ENCODE measurements at regions not wholly inside any gene's neighbourhood (a gene's known extent, or its start where the extent isn't known, plus 50 kb on each side); places are given as distances from the start of the nearest gene placed in this dataset.

DNA sequence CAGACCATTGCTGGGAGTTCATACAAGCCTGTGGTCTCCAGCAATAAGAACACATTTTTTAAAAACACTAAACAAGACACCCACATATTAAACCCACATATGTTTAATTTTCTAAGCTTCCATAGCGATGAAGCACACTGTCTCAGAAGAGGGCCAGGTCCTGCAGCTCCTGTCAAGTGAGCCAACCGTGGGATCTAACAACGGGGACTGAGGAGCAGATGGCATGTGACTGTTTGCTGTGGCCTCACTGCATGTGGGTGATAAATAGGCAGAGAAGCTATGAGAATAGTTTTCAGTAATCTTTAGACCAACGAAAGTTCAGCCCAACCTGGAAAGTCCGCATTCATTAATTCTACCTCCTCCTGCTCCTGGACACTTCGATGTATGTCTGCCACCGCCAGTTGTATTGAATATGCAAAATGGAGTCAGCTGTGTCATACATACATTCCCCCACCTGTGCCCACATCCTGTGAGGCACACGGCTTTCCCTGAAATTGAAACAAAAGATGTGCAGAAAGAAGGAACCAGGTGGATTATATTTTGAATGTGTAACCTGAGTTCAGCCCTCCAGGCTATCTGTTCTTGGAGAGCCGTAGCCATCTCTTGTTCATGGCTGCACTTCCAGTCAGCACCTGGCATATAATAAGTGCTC lies 88.2 kb downstream of the MIS18A start:
- no peaks in the 10 kb centered on the region for H3K9me3 ChIP-seq (ENCODE audit: low read depth, low read length, poor library complexity, severe bottlenecking)
- TF ChIP-seq EZH2 (IDR thresholded peaks at IDR 0.05; ENCODE audit: borderline replicate concordance, low read depth, low read length, poor library complexity, severe bottlenecking): no peak
- BruUV-seq (replicated peaks): no TSS peak
- H3K4me3 ChIP-seq (ENCODE audit: low read depth, low read length, poor library complexity, severe bottlenecking): no peak overlapping the region
- ChIA-PET CTCF (no interaction called here), POLR2A (ENCODE audit: low non-redundant PET) (no interaction called here)
- no peak overlapping the region for H3K27ac ChIP-seq (ENCODE audit: low read depth, low read length, poor library complexity, severe bottlenecking)
- no peaks in the 10 kb centered on the region for H3K36me3 ChIP-seq (ENCODE audit: insufficient read depth, low read length, poor library complexity, severe bottlenecking)
- H3K4me1 ChIP-seq (ENCODE audit: insufficient read depth, low read length, poor library complexity, severe bottlenecking): no peaks in the 10 kb centered on the region
- DNase-seq (ENCODE audit: low spot score): no peak
- peaks cover 46% of the 10 kb centered on the region for H3K27me3 ChIP-seq (replicated peaks; ENCODE audit: insufficient read depth, low read depth, low read length, poor library complexity)
- intact Hi-C loops (cut with micrococcal nuclease; ENCODE audit: unreplicated experiment): no loop called here

DNA sequence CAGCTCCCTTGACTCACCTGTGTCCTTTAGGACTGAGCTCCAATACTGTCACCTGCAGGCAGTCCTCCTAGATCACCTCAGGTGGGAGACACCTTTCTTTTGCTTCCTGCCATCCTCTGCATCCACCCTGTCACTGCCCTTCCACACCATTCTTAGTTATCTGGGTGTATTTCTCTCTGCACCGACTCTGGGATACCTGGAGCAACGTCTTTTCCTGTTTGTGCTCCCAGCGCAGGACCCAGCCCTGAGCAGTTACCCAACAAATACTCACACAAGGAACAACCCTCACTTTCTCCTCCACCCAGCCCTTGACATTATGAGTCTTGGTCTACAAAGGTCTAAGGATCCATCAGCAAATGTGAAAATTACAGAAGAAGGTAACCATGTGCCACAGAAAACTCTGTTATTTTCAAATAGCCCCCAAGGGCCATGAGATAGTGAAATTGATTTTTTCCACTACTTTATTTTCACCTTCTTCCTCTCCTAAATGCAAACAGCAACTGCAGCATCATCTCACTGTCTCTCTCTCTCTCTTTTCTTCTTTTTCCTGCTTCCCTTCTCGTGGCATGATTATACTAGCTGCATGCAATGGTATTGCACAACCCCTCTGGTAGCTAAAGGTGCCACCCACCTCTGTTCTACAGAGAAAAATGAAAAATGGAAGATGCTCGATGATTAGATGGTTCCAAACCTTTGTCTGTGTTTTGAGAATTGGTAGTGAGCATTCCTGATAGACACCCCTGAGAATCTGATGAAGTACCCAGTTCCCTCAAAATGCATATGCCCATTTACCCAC lies 89.0 kb downstream of the MIS18A start:
- DNase-seq (ENCODE audit: low spot score): no peak

GRCh38 chr21:32186804-32187203 lies 92.0 kb downstream of the MIS18A start:
- POLR2A ChIA-PET (ENCODE audit: low non-redundant PET): no interaction called here
- intact Hi-C loops (cut with micrococcal nuclease; ENCODE audit: unreplicated experiment): no loop called here
- TF ChIP-seq EZH2 (IDR thresholded peaks at IDR 0.05; ENCODE audit: borderline replicate concordance, low read depth, low read length, poor library complexity, severe bottlenecking): no peak
- TF ChIP-seq, protein P1, sequence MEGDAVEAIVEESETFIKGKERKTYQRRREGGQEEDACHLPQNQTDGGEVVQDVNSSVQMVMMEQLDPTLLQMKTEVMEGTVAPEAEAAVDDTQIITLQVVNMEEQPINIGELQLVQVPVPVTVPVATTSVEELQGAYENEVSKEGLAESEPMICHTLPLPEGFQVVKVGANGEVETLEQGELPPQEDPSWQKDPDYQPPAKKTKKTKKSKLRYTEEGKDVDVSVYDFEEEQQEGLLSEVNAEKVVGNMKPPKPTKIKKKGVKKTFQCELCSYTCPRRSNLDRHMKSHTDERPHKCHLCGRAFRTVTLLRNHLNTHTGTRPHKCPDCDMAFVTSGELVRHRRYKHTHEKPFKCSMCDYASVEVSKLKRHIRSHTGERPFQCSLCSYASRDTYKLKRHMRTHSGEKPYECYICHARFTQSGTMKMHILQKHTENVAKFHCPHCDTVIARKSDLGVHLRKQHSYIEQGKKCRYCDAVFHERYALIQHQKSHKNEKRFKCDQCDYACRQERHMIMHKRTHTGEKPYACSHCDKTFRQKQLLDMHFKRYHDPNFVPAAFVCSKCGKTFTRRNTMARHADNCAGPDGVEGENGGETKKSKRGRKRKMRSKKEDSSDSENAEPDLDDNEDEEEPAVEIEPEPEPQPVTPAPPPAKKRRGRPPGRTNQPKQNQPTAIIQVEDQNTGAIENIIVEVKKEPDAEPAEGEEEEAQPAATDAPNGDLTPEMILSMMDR (conservative IDR thresholded peaks at IDR 0.05; ENCODE audit: low read depth, low read length): no peak
- Histone ChIP-seq H3K36me3 (ENCODE audit: insufficient read depth, low read length, poor library complexity, severe bottlenecking) (no peaks in the 10 kb centered on the region), H3K4me1 (ENCODE audit: insufficient read depth, low read length, poor library complexity, severe bottlenecking) (no peaks in the 10 kb centered on the region), H3K27ac (ENCODE audit: low read depth, low read length, poor library complexity, severe bottlenecking) (no peak overlapping the region), H3K4me3 (ENCODE audit: low read depth, low read length, poor library complexity, severe bottlenecking) (no peak overlapping the region), H3K27me3 (replicated peaks; ENCODE audit: insufficient read depth, low read depth, low read length, poor library complexity) (peaks cover 54% of the 10 kb centered on the region), H3K9me3 (ENCODE audit: low read depth, low read length, poor library complexity, severe bottlenecking) (no peaks in the 10 kb centered on the region)
- BruUV-seq (replicated peaks): no TSS peak
- CTCF ChIA-PET: no interaction called here
- no peak for DNase-seq (ENCODE audit: low spot score)

More for the DNA sequence above, 89.0 kb downstream of the MIS18A start:
- H3K36me3 ChIP-seq (ENCODE audit: insufficient read depth, low read length, poor library complexity, severe bottlenecking): no peaks in the 10 kb centered on the region
- BruUV-seq (replicated peaks): no TSS peak
- ChIA-PET CTCF (no interaction called here), POLR2A (ENCODE audit: low non-redundant PET) (interaction anchor here (0.6 kb wide), 1 partner anchor 643 kb away, joined by 6 read pairs; no protein-coding TSS in a partner anchor)
- H3K27me3 ChIP-seq (replicated peaks; ENCODE audit: insufficient read depth, low read depth, low read length, poor library complexity): peaks cover 49% of the 10 kb centered on the region
- TF ChIP-seq EZH2 (IDR thresholded peaks at IDR 0.05; ENCODE audit: borderline replicate concordance, low read depth, low read length, poor library complexity, severe bottlenecking): no peak
- TF ChIP-seq, protein P1 (conservative IDR thresholded peaks at IDR 0.05; ENCODE audit: low read depth, low read length): no peak
- no peaks in the 10 kb centered on the region for H3K4me1 ChIP-seq (ENCODE audit: insufficient read depth, low read length, poor library complexity, severe bottlenecking)
- H3K27ac ChIP-seq (ENCODE audit: low read depth, low read length, poor library complexity, severe bottlenecking): no peak overlapping the region
- no peaks in the 10 kb centered on the region for H3K9me3 ChIP-seq (ENCODE audit: low read depth, low read length, poor library complexity, severe bottlenecking)
- intact Hi-C loops (cut with micrococcal nuclease; ENCODE audit: unreplicated experiment): no loop called here
- H3K4me3 ChIP-seq (ENCODE audit: low read depth, low read length, poor library complexity, severe bottlenecking): no peak overlapping the region

Measured in A673 (cell line).